Natural killer cell (primary cell): ENCODE measurements at regions not wholly inside any gene's neighbourhood (a gene's known extent, or its start where the extent isn't known, plus 50 kb on each side); places are given as distances from the start of the nearest gene placed in this dataset.
A peak's percentile ranks its signal among the peaks of the same experiment; 100 is the strongest.

Experiments
- ATAC-seq, 3 donors: fragments of 150-1000 bp in 2 of 3; fragments of 200-7000 bp in 1 of 3; cut with Tn5 transposase; 1 replicate in 1 of 3; 2 replicates in 2 of 3; pipeline ENCODE4 v1.10.0; 2021; ENCODE audit warnings: mild to moderate bottlenecking in 2 of 3, moderate library complexity in 2 of 3
- DNase-seq, 2 donors: peaks; one replicate each; pipeline versions ENCODE4 v3.0.0 to v3.0.0-alpha.2; 2013 to 2021; ENCODE audit warnings: mixed read lengths in 1 of 2
- H3K27ac ChIP-seq: one replicate; pipeline ENCODE4 v1.5.1; 2013; ENCODE audit warnings: mild to moderate bottlenecking, low read length
- H3K27me3 ChIP-seq: one replicate; pipeline ENCODE4 v1.6.1; 2013; ENCODE audit warnings: low read length; ENCODE audit not compliant: control insufficient read depth, insufficient read depth
- H3K36me3 ChIP-seq: one replicate; pipeline ENCODE4 v1.6.1; 2013; ENCODE audit warnings: low read length; ENCODE audit not compliant: control insufficient read depth, insufficient read depth
- H3K4me1 ChIP-seq: one replicate; pipeline ENCODE4 v1.6.1; 2013; ENCODE audit warnings: low read length; ENCODE audit not compliant: control insufficient read depth, insufficient read depth
- H3K4me3 ChIP-seq: one replicate; pipeline ENCODE4 v1.5.1; 2013; ENCODE audit warnings: low read length
- H3K9me3 ChIP-seq: one replicate; pipeline ENCODE4 v1.6.1; 2013; ENCODE audit warnings: low read length; ENCODE audit not compliant: control insufficient read depth, insufficient read depth
- H3K27ac Mint-ChIP-seq, 2 donors: one replicate each; pipeline ENCODE4 v1.8.0; 2022; ENCODE audit warnings: mild to moderate bottlenecking in 2 of 2, mixed read lengths in 2 of 2, moderate library complexity in 1 of 2
- H3K27me3 Mint-ChIP-seq, 2 donors: one replicate each; pipeline ENCODE4 v1.8.0; 2022; ENCODE audit warnings: low read depth in 2 of 2, mixed read lengths in 2 of 2
- H3K36me3 Mint-ChIP-seq: one replicate; pipeline ENCODE4 v1.8.0; 2022; ENCODE audit warnings: mixed read lengths
- H3K4me1 Mint-ChIP-seq, 2 donors: one replicate each; pipeline ENCODE4 v1.8.0; 2022; ENCODE audit warnings: mixed read lengths in 2 of 2
- H3K4me3 Mint-ChIP-seq: one replicate; pipeline ENCODE4 v1.8.0; 2022; ENCODE audit warnings: mild to moderate bottlenecking, moderate library complexity, mixed read lengths
- H3K9me3 Mint-ChIP-seq, 2 donors: one replicate each; pipeline ENCODE4 v1.8.0; 2022; ENCODE audit warnings: mixed read lengths in 2 of 2
- WGBS: methylation state at CpG from one replicate; pipeline ENCODE4 v1.1.7; 2013; ENCODE audit warnings: missing lambda C conversion rate; ENCODE audit not compliant: insufficient coverage; 5-methylcytosine and 5-hydroxymethylcytosine counted together
- intact Hi-C: fragments of 100-400 bp; cut with micrococcal nuclease; formaldehyde crosslinking; loops from one replicate; pipeline ENCODE4 v1.14.2; 2022
- TF ChIP-seq, protein P1 (sequence below): fragments of 200-600 bp; IDR thresholded peaks from one replicate; pipeline ENCODE4 v1.8.0; 2022; ENCODE audit warnings: antibody characterized with exemption

DNA sequence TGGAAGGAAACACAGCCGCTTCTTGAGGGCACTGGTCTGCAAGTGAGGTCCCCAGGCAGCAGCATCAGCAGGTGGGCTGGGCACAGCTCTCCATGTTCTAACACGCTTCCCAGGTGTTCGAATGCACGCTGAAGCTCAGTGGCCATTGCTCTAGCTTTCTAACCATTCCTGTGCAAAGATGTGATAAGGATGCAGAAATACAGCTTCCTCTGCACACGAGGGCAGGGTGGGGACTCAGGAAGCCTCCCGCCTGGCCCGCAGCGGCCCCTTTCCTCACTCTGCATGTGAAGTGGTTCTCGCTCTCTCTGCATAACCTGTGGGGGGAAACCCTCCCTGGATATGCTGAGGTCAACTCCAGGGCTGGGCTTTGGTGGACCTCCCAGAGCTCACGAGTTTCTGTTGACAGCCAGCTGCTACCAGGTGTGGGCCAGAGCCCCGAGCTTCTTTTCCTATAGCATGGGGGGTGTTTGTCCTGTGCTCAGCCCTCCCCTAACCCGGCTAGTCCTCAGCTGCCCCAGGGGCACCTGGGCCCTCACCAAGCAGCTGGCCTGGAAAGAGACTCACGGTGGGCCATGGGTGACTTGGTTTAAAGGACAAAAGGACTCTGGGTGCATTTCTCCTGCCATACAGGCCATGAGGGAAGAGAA is 168.2 kb downstream of the TEX29 start:
- WGBS, result 68% methylated on average over 13 of the region's 13 CpGs

DNA sequence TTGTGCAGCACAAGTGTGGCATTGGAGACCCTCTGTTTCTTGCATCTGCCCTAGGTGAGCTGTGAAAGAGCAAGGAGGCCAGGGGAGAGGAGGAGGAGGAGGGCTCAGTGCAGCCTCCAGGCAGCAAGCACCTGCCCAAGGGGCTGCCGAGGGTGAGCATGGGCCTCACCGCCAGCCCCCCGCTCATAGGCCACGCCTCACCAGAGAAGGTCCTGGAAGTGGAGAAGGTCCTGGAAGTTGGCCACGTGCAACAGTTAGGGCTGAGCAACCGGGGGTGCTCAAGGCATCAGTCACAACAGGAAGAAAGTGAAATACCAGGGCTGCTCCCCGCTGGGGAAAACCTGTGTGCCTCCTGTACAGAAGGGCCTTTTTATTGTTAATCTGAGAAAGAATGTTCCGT is 168.9 kb downstream of the TEX29 start:
- Mint-ChIP-seq H3K4me1 (no peaks in the 10 kb centered on the region), H3K4me3 (no peak overlapping the region), H3K27ac (no peak overlapping the region), H3K27me3 (peaks cover 0 to 2% of the 10 kb centered on the region in 2 donors), H3K36me3 (no peaks in the 10 kb centered on the region), H3K9me3 (peaks cover 0 to 3% of the 10 kb centered on the region in 2 donors)
- DNase-seq, result no peak
- H3K4me1 ChIP-seq, result no peaks in the 10 kb centered on the region
- WGBS, result 87% methylated on average over 8 of the region's 8 CpGs
- no peaks in the 10 kb centered on the region for H3K27me3 ChIP-seq
- H3K36me3 ChIP-seq, result no peaks in the 10 kb centered on the region
- H3K27ac ChIP-seq, result no peak overlapping the region
- intact Hi-C loops, result no loop called here
- no peak overlapping the region for H3K4me3 ChIP-seq
- TF ChIP-seq, protein P1, sequence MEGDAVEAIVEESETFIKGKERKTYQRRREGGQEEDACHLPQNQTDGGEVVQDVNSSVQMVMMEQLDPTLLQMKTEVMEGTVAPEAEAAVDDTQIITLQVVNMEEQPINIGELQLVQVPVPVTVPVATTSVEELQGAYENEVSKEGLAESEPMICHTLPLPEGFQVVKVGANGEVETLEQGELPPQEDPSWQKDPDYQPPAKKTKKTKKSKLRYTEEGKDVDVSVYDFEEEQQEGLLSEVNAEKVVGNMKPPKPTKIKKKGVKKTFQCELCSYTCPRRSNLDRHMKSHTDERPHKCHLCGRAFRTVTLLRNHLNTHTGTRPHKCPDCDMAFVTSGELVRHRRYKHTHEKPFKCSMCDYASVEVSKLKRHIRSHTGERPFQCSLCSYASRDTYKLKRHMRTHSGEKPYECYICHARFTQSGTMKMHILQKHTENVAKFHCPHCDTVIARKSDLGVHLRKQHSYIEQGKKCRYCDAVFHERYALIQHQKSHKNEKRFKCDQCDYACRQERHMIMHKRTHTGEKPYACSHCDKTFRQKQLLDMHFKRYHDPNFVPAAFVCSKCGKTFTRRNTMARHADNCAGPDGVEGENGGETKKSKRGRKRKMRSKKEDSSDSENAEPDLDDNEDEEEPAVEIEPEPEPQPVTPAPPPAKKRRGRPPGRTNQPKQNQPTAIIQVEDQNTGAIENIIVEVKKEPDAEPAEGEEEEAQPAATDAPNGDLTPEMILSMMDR, result no peak
- no peak for ATAC-seq
- peaks cover 5% of the 10 kb centered on the region for H3K9me3 ChIP-seq

More for the DNA sequence above, 168.2 kb downstream of the TEX29 start:
- ATAC-seq (no peak), DNase-seq (no peak)
- peaks cover 5% of the 10 kb centered on the region for H3K9me3 ChIP-seq
- Mint-ChIP-seq H3K27ac (no peak overlapping the region), H3K36me3 (no peaks in the 10 kb centered on the region), H3K9me3 (peaks cover 0 to 3% of the 10 kb centered on the region in 2 donors), H3K4me1 (no peaks in the 10 kb centered on the region), H3K4me3 (no peak overlapping the region), H3K27me3 (peaks cover 0 to 5% of the 10 kb centered on the region in 2 donors)
- intact Hi-C loops, result no loop called here
- no peaks in the 10 kb centered on the region for H3K4me1 ChIP-seq
- no peaks in the 10 kb centered on the region for H3K27me3 ChIP-seq
- no peak overlapping the region for H3K27ac ChIP-seq
- TF ChIP-seq, protein P1, result no peak
- no peak overlapping the region for H3K4me3 ChIP-seq
- no peaks in the 10 kb centered on the region for H3K36me3 ChIP-seq

GRCh38 chr13:111490611-111491010 is 170.2 kb downstream of the TEX29 start:
- Mint-ChIP-seq H3K27ac (no peak overlapping the region), H3K27me3 (peaks cover 0 to 2% of the 10 kb centered on the region in 2 donors), H3K4me3 (no peak overlapping the region), H3K9me3 (peaks cover 0 to 3% of the 10 kb centered on the region in 2 donors), H3K36me3 (no peaks in the 10 kb centered on the region), H3K4me1 (no peaks in the 10 kb centered on the region)
- intact Hi-C loops, result no loop called here
- no peak overlapping the region for H3K27ac ChIP-seq
- WGBS, result 86% methylated on average over 6 of the region's 6 CpGs
- H3K27me3 ChIP-seq, result no peaks in the 10 kb centered on the region
- TF ChIP-seq, protein P1, result no peak
- no peaks in the 10 kb centered on the region for H3K4me1 ChIP-seq
- DNase-seq, result peak in 1 of 2 donors; percentile 6
- ATAC-seq, result no peak
- no peaks in the 10 kb centered on the region for H3K36me3 ChIP-seq
- no peak overlapping the region for H3K4me3 ChIP-seq
- H3K9me3 ChIP-seq, result peaks cover 5% of the 10 kb centered on the region

DNA sequence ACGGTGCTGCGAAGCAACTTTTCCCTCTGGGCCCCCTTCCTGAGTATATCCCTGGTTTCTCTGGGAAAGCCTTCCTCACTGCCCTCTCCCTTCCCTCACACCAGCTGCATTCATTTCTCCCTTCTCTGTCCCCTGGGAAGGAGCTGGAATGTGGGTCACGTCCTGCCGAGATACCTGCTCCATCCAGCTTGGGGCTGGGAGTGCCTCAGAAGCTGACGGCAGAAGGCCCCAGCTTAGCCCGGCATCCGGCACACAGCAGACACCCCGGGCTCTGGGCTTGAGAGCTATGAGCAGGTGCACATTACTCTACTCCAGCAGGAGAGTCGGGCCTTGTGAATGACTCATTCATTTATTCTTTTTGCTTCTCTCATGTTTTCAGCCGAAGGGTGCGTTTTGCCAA is 170.6 kb downstream of the TEX29 start:
- no peak overlapping the region for H3K27ac ChIP-seq
- no peak overlapping the region for H3K4me3 ChIP-seq
- peaks cover 5% of the 10 kb centered on the region for H3K9me3 ChIP-seq
- Mint-ChIP-seq H3K27ac (no peak overlapping the region), H3K36me3 (no peaks in the 10 kb centered on the region), H3K9me3 (peaks cover 0 to 3% of the 10 kb centered on the region in 2 donors), H3K4me3 (no peak overlapping the region), H3K4me1 (no peaks in the 10 kb centered on the region), H3K27me3 (peaks cover 0 to 2% of the 10 kb centered on the region in 2 donors)
- no peaks in the 10 kb centered on the region for H3K27me3 ChIP-seq
- ATAC-seq (no peak), DNase-seq (no peak)
- no peaks in the 10 kb centered on the region for H3K36me3 ChIP-seq
- intact Hi-C loops, result no loop called here
- TF ChIP-seq, protein P1, result no peak
- no peaks in the 10 kb centered on the region for H3K4me1 ChIP-seq
- WGBS, result 65% methylated on average over 11 of the region's 11 CpGs
